Esophagus squamous epithelium (tissue), 5 donors: ENCODE measurements at regions not wholly inside any gene's neighbourhood (a gene's known extent, or its start where the extent isn't known, plus 50 kb on each side); places are given as distances from the start of the nearest gene placed in this dataset.

Experiments
- DNase-seq: peaks from one replicate; lab custom pipeline; 2025; lab: John Stamatoyannopoulos, UW
- H3K27ac ChIP-seq, 4 donors: fragments of 200-600 bp; sonication (generic); one replicate each; pipeline ENCODE4 v1.5.1; 2016 to 2019; ENCODE audit warnings: mild to moderate bottlenecking in 1 of 4
- H3K27me3 ChIP-seq, 4 donors: fragments of 200-600 bp; sonication (generic); 1 replicate in 3 of 4; 2 replicates in 1 of 4; pipeline versions ENCODE4 v1.5.1 to v1.6.0; 2017 to 2021; ENCODE audit warnings: antibody characterized with exemption in 1 of 4
- H3K36me3 ChIP-seq, 3 donors: fragments of 200-600 bp; sonication (generic); one replicate each; pipeline ENCODE4 v1.5.1; 2016 to 2019
- H3K4me1 ChIP-seq, 3 donors: fragments of 200-600 bp; sonication (generic); one replicate each; pipeline ENCODE4 v1.5.1; 2017 to 2019
- H3K4me3 ChIP-seq, 4 donors: fragments of 200-600 bp; sonication (generic); 1 replicate in 3 of 4; 2 replicates in 1 of 4; pipeline ENCODE4 v1.5.1; 2016 to 2019; ENCODE audit warnings: mild to moderate bottlenecking in 2 of 4, moderate library complexity in 1 of 4
- H3K9me3 ChIP-seq, 3 donors: fragments of 200-600 bp; sonication (generic); one replicate each; pipeline ENCODE4 v1.5.1; 2016 to 2019
- POLR2A ChIP-seq, 4 donors: fragments of 450-650 bp; IDR thresholded peaks; one replicate each; pipeline ENCODE4 v1.6.1; 2017; ENCODE audit warnings: antibody characterized with exemption in 4 of 4, mild to moderate bottlenecking in 4 of 4, moderate library complexity in 3 of 4
- WGBS, 2 donors: methylation state at CpG; one replicate each; pipeline ENCODE4 v1.1.5; 2018; 5-methylcytosine and 5-hydroxymethylcytosine counted together
- intact Hi-C: fragments of 100-400 bp; cut with DNase I; formaldehyde crosslinking; loops from one replicate; pipeline ENCODE4 v1.15.0; 2022
- TF ChIP-seq, protein P1 (sequence below), 6 experiments: fragments of 450-650 bp in 4 of 6; fragments of 200-600 bp in 2 of 6; sonication (generic) in 2 of 6; IDR thresholded peaks; one replicate each; pipeline ENCODE4 v1.5.1; 2016 to 2019; ENCODE audit warnings: antibody characterized with exemption in 6 of 6, mild to moderate bottlenecking in 4 of 6, moderate library complexity in 4 of 6
- donor health status: DM: yes; HTN: yes; CAD: no.

DNA sequence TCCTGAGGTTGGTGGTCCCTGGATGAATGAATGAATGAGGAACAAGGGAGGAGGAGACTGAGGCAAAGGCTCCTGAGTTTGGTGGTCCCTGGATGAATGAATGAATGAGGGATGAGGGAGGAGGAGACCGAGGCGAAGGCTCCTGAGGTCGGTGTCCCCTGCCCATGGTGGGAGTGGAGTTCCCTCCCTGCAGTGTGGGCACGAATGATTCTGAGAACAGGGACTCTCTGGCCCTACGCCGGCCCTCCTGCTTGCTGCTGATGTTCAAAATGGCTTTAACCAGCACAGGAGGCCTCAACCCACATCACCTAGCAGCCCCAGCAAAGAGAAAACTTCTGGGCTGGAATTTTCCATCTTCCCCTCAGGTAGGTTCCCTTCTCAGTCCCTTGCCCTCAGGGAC is 377.8 kb downstream of the IRX2 start:
- Histone ChIP-seq H3K4me1 (no peaks in the 10 kb centered on the region), H3K27me3 (no peaks in the 10 kb centered on the region), H3K36me3 (no peaks in the 10 kb centered on the region), H3K9me3 (no peaks in the 10 kb centered on the region), H3K27ac (no peak overlapping the region), H3K4me3 (no peak overlapping the region)
- intact Hi-C loops = no loop called here
- 76 to 77% methylated on average over 6 of the region's 6 CpGs for WGBS, 2 donors
- no peak for TF ChIP-seq POLR2A (IDR thresholded peaks at IDR 0.05)
- TF ChIP-seq, protein P1, sequence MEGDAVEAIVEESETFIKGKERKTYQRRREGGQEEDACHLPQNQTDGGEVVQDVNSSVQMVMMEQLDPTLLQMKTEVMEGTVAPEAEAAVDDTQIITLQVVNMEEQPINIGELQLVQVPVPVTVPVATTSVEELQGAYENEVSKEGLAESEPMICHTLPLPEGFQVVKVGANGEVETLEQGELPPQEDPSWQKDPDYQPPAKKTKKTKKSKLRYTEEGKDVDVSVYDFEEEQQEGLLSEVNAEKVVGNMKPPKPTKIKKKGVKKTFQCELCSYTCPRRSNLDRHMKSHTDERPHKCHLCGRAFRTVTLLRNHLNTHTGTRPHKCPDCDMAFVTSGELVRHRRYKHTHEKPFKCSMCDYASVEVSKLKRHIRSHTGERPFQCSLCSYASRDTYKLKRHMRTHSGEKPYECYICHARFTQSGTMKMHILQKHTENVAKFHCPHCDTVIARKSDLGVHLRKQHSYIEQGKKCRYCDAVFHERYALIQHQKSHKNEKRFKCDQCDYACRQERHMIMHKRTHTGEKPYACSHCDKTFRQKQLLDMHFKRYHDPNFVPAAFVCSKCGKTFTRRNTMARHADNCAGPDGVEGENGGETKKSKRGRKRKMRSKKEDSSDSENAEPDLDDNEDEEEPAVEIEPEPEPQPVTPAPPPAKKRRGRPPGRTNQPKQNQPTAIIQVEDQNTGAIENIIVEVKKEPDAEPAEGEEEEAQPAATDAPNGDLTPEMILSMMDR (IDR thresholded peaks at IDR 0.05) = no peak
- DNase-seq = no peak

DNA sequence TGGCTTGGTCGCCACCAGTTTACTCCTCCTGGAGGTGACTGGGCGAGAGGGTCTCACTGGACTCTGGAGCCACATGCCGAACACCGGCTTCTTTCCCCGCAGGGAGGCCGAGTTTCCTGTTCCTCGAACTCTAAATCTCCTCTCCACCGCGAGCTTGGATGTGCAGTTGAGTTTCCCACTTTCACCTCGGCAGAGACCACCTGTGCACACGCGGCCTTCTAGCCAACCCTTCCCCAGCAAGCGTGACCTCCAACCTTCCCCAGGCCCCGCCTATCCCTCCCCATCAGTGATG is 380.1 kb downstream of the IRX2 start:
- Histone ChIP-seq H3K4me1 (no peaks in the 10 kb centered on the region), H3K27me3 (no peaks in the 10 kb centered on the region), H3K27ac (no peak overlapping the region), H3K36me3 (no peaks in the 10 kb centered on the region), H3K9me3 (no peaks in the 10 kb centered on the region), H3K4me3 (no peak overlapping the region)
- DNase-seq = no peak
- TF ChIP-seq, protein P1 (IDR thresholded peaks at IDR 0.05) = no peak
- TF ChIP-seq POLR2A (IDR thresholded peaks at IDR 0.05) = no peak
- intact Hi-C loops = no loop called here
- 86 to 94% methylated on average over 12 of the region's 14 CpGs for WGBS, 2 donors

DNA sequence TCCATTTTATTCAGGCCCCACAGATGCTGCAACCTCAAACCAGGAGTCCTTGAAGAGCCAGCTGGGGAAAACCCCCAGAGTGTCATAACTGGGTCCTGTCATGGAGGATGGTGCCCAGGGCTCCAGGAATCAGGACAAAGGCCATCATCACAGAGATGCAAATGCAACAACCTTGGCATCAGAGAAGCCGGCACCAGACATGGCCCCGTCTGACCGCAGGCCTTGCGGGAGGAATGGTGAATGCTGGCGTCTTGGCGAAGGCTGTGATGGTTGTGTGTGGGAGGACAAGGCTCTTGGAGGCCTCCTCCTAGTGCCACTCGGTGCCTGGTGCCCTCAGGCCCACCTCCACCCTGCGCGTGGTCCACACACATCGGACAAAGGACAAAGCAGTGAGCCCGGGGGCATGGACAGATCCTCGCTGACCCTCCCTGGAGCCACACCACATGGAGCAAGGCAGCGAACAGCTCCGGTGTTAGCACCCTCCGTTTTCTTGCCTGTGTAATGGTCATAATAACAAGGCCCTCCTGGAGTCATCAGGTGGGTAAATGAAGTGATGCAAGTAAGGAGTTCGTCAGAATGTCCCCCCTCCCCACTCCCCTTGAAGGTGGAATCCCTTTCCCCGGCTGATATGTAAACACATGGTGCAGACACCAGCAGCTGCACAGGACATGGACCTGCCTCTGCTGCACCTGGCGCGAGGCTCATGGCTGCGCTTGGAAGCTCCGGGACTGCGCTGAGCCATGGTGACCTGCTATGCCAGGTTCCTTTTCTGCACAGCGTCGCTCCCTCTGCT is 380.7 kb downstream of the IRX2 start:
- Histone ChIP-seq H3K36me3 (no peaks in the 10 kb centered on the region), H3K4me1 (no peaks in the 10 kb centered on the region), H3K9me3 (peaks cover 0 to under 1% (median 0%) of the 10 kb centered on the region in 3 donors), H3K4me3 (no peak overlapping the region), H3K27ac (no peak overlapping the region), H3K27me3 (no peaks in the 10 kb centered on the region)
- intact Hi-C loops = no loop called here
- no peak for TF ChIP-seq POLR2A (IDR thresholded peaks at IDR 0.05)
- TF ChIP-seq, protein P1 (IDR thresholded peaks at IDR 0.05) = no peak
- WGBS, 2 donors = 81 to 92% methylated on average over 9 to 12 of the region's 24 CpGs
- no peak for DNase-seq

DNA sequence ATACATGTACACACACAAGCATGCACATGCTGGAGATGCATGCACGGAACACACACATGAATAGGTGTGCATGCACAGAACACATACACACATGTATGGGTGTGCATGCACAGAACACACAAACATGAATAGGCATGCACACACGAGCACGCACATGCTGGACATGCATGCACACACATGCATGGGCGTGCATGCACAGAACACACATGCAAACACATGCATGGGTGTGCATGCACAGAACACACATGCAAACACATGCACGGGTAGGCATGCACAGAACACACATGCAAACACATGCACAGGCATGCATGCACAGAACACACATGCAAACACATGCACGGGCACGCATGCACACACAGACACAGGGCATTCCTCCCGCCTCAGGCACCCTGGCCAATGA is 382.3 kb downstream of the IRX2 start:
- intact Hi-C loops = no loop called here
- Histone ChIP-seq H3K27me3 (no peaks in the 10 kb centered on the region), H3K4me1 (no peaks in the 10 kb centered on the region), H3K36me3 (no peaks in the 10 kb centered on the region), H3K4me3 (no peak overlapping the region), H3K9me3 (peaks cover 0 to 8% (median 0%) of the 10 kb centered on the region in 3 donors), H3K27ac (no peak overlapping the region)
- WGBS, 2 donors = 72 to 82% methylated on average over 8 of the region's 8 CpGs
- TF ChIP-seq, protein P1 (IDR thresholded peaks at IDR 0.05) = no peak
- no peak for TF ChIP-seq POLR2A (IDR thresholded peaks at IDR 0.05)
- no peak for DNase-seq

DNA sequence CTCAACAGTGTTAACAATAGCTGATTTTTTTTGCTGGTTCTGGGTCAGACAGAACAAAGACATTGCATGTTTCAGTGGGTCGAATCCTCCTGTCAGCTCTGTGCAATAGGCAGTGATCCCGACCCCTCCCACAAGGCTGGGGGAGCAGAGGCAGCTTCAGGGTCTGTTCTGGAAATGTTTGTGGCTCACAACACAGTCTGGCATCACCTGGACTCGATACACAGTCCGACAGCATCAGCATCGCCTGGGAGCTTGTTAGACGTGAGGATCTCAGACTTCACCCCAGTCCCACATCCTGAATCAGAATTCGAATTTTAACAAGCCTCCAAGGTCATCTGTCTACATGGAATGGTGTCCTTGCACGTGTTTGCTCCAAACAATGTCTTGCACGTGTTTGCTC is 384.7 kb downstream of the IRX2 start:
- Histone ChIP-seq H3K27ac (no peak overlapping the region), H3K4me1 (no peaks in the 10 kb centered on the region), H3K36me3 (no peaks in the 10 kb centered on the region), H3K27me3 (no peaks in the 10 kb centered on the region), H3K4me3 (no peak overlapping the region), H3K9me3 (peaks cover 0 to 8% (median 0%) of the 10 kb centered on the region in 3 donors)
- TF ChIP-seq, protein P1 (IDR thresholded peaks at IDR 0.05) = no peak
- TF ChIP-seq POLR2A (IDR thresholded peaks at IDR 0.05) = no peak
- DNase-seq = no peak
- 52 to 58% methylated on average over 6 to 8 of the region's 9 CpGs for WGBS, 2 donors
- intact Hi-C loops = no loop called here
